ENCODE measurements at regions not wholly inside any gene's neighbourhood (a gene's known extent, or its start where the extent isn't known, plus 50 kb on each side); places are given as distances from the start of the nearest gene placed in this dataset.
"Not testable (repeated sequence)": the region's sequence is repeated elsewhere in the genome, so short reads cannot be mapped to it uniquely, and the experiment has no call there.

DNA sequence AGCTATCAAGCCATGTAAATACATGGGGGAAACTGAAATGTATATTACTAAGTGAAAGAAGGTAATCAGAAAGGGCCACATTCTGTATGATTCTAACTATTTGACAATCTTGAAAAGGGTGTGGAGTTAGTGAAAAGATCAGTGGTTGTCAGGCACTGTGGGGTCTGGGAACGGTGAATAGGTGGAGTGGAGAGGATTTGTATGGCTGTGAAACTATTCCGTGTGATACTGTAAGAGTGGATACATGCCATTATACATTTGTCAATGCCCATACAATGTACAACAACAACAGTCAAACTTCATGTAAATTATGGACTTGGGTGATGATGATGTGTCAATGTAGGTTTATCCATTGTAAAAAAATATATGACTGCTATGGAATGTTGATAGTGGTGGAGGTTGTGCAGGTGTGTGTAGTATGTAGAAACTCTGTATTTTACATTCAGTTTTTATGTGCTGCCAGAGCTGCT, 1116.2 kb downstream of the SUCLG1 start:
- TF ChIP-seq EZH2phosphoT487 (IDR thresholded peaks at IDR 0.05; ENCODE audit: low read length) (no peak), EZH2 (optimal IDR thresholded peaks at IDR 0.05; ENCODE audit: low read depth, low read length) (no peak)
- TF ChIP-seq, protein P1, sequence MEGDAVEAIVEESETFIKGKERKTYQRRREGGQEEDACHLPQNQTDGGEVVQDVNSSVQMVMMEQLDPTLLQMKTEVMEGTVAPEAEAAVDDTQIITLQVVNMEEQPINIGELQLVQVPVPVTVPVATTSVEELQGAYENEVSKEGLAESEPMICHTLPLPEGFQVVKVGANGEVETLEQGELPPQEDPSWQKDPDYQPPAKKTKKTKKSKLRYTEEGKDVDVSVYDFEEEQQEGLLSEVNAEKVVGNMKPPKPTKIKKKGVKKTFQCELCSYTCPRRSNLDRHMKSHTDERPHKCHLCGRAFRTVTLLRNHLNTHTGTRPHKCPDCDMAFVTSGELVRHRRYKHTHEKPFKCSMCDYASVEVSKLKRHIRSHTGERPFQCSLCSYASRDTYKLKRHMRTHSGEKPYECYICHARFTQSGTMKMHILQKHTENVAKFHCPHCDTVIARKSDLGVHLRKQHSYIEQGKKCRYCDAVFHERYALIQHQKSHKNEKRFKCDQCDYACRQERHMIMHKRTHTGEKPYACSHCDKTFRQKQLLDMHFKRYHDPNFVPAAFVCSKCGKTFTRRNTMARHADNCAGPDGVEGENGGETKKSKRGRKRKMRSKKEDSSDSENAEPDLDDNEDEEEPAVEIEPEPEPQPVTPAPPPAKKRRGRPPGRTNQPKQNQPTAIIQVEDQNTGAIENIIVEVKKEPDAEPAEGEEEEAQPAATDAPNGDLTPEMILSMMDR (IDR thresholded peaks at IDR 0.05; ENCODE audit: low read length) = no peak
- H3K9me2 ChIP-seq (replicated peaks; ENCODE audit: insufficient read depth, low read length) = no peaks in the 10 kb centered on the region
- no peaks in the 10 kb centered on the region for H3K36me3 ChIP-seq (replicated peaks; ENCODE audit: insufficient read depth, low read length)
- no peaks in the 10 kb centered on the region for H4K20me1 ChIP-seq (ENCODE audit: insufficient read depth, low read length)
- H3K27ac ChIP-seq (ENCODE audit: low read length) = no peak overlapping the region
- no peak overlapping the region for H3K9ac ChIP-seq (ENCODE audit: low read length)
- no peak overlapping the region for H2AFZ ChIP-seq (ENCODE audit: low read length)
- H3K4me1 ChIP-seq (ENCODE audit: low read length) = no peaks in the 10 kb centered on the region
- no peak overlapping the region for H3K4me3 ChIP-seq (ENCODE audit: low read length)
- DNase-seq = no peak
- no peak overlapping the region for H3K4me2 ChIP-seq (ENCODE audit: low read depth, low read length)
- no peaks in the 10 kb centered on the region for H3F3A ChIP-seq (ENCODE audit: insufficient read depth, low read length)
- no peaks in the 10 kb centered on the region for H3K9me3 ChIP-seq (replicated peaks; ENCODE audit: insufficient read depth, low read length)
- no peaks in the 10 kb centered on the region for H3K27me3 ChIP-seq (replicated peaks; ENCODE audit: insufficient read depth, low read length)
- no peaks in the 10 kb centered on the region for H3K79me2 ChIP-seq (ENCODE audit: low read length)

DNA sequence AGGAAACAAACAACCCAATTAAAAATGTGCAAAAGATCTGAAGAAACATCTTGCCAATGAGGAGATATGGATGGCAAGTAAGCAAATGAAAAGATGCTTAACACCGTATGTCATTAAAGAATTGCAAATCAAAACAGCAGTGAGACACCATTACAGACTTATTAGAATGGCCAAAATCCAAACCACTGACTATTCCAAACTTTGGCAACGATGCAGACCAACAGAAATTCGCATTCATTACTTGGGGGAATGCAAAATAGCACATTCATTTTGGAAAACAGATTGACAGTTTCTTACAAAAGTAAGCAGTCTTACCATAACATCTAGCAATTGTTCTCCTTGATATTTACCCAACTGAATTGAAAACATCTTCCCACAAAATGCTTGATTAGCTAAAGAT, 1118.7 kb downstream of the SUCLG1 start:
- no peak for DNase-seq
- H3K79me2 ChIP-seq (ENCODE audit: low read length) = no peaks in the 10 kb centered on the region
- TF ChIP-seq EZH2 (optimal IDR thresholded peaks at IDR 0.05; ENCODE audit: low read depth, low read length) (no peak), EZH2phosphoT487 (IDR thresholded peaks at IDR 0.05; ENCODE audit: low read length) (no peak)
- TF ChIP-seq, protein P1 (IDR thresholded peaks at IDR 0.05; ENCODE audit: low read length) = no peak
- no peaks in the 10 kb centered on the region for H3K27me3 ChIP-seq (replicated peaks; ENCODE audit: insufficient read depth, low read length)
- no peak overlapping the region for H3K9ac ChIP-seq (ENCODE audit: low read length)
- no peak overlapping the region for H3K4me2 ChIP-seq (ENCODE audit: low read depth, low read length)
- H3K9me3 ChIP-seq (replicated peaks; ENCODE audit: insufficient read depth, low read length) = no peaks in the 10 kb centered on the region
- no peak overlapping the region for H3K4me3 ChIP-seq (ENCODE audit: low read length)
- H2AFZ ChIP-seq (ENCODE audit: low read length) = no peak overlapping the region
- H3K4me1 ChIP-seq (ENCODE audit: low read length) = no peaks in the 10 kb centered on the region
- H3K27ac ChIP-seq (ENCODE audit: low read length) = no peak overlapping the region
- no peaks in the 10 kb centered on the region for H3F3A ChIP-seq (ENCODE audit: insufficient read depth, low read length)
- no peaks in the 10 kb centered on the region for H3K9me2 ChIP-seq (replicated peaks; ENCODE audit: insufficient read depth, low read length)
- H4K20me1 ChIP-seq (ENCODE audit: insufficient read depth, low read length) = no peaks in the 10 kb centered on the region
- no peaks in the 10 kb centered on the region for H3K36me3 ChIP-seq (replicated peaks; ENCODE audit: insufficient read depth, low read length)

DNA sequence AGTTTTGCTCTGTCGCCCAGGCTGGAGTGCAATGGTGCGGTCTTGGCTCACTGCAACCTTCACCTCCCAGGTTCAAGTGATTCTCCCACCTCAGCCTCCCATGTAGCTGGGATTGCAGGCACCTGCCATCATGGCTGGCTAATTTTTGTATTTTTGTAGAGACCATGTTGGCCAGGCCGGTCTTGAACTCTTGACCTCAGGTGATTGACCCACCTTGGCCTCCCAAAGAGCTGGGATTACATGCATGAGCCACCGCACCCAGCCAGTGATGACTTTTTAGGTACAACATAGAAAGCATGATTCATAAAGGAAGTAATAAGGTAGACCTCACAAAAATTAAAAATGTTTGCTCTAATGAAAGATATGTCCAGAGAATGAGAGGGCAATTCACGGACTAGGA, 1119.1 kb downstream of the SUCLG1 start:
- not testable (repeated sequence) for H3F3A ChIP-seq (ENCODE audit: insufficient read depth, low read length); H3K4me1 ChIP-seq (ENCODE audit: low read length); H3K36me3 ChIP-seq (replicated peaks; ENCODE audit: insufficient read depth, low read length)

DNA sequence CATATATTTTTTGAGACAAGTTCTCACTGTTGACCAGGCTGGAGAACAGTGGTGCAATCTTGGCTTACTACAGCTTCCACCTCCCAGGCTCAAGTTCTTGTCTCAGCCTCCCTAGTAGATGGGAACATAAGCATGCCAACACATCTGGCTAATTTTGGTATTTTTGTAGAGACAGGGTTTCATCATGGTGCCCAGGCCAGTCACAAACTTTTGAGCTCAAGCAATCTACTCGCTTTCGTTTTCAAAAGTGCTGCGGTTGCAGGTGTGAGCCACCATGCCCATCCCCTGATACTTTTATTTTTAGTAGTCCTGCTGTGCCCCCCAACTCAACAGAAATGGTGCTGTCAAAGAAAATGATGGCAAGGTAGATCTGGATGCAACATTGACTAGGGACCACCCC, 1127.3 kb downstream of the SUCLG1 start:
- H3K27ac ChIP-seq (ENCODE audit: low read length) = no peak overlapping the region
- TF ChIP-seq EZH2 (optimal IDR thresholded peaks at IDR 0.05; ENCODE audit: low read depth, low read length) (no peak), EZH2phosphoT487 (IDR thresholded peaks at IDR 0.05; ENCODE audit: low read length) (no peak)
- TF ChIP-seq, protein P1 (IDR thresholded peaks at IDR 0.05; ENCODE audit: low read length) = no peak
- no peaks in the 10 kb centered on the region for H3K9me3 ChIP-seq (replicated peaks; ENCODE audit: insufficient read depth, low read length)
- H3K9ac ChIP-seq (ENCODE audit: low read length) = no peak overlapping the region
- peaks cover 6% of the 10 kb centered on the region for H3K4me1 ChIP-seq (ENCODE audit: low read length)
- no peaks in the 10 kb centered on the region for H3F3A ChIP-seq (ENCODE audit: insufficient read depth, low read length)
- peak; percentile 57 for DNase-seq
- no peaks in the 10 kb centered on the region for H3K27me3 ChIP-seq (replicated peaks; ENCODE audit: insufficient read depth, low read length)
- no peaks in the 10 kb centered on the region for H4K20me1 ChIP-seq (ENCODE audit: insufficient read depth, low read length)
- no peak overlapping the region for H3K4me3 ChIP-seq (ENCODE audit: low read length)
- H3K79me2 ChIP-seq (ENCODE audit: low read length) = no peaks in the 10 kb centered on the region
- no peak overlapping the region for H3K4me2 ChIP-seq (ENCODE audit: low read depth, low read length)
- no peaks in the 10 kb centered on the region for H3K9me2 ChIP-seq (replicated peaks; ENCODE audit: insufficient read depth, low read length)
- H3K36me3 ChIP-seq (replicated peaks; ENCODE audit: insufficient read depth, low read length) = no peaks in the 10 kb centered on the region
- no peak overlapping the region for H2AFZ ChIP-seq (ENCODE audit: low read length)

More for the DNA sequence above, 1119.1 kb downstream of the SUCLG1 start:
- H3K27me3 ChIP-seq (replicated peaks; ENCODE audit: insufficient read depth, low read length); H3K9me3 ChIP-seq (replicated peaks; ENCODE audit: insufficient read depth, low read length); H3K79me2 ChIP-seq (ENCODE audit: low read length); H3K9me2 ChIP-seq (replicated peaks; ENCODE audit: insufficient read depth, low read length); H3K4me2 ChIP-seq (ENCODE audit: low read depth, low read length); H3K9ac ChIP-seq (ENCODE audit: low read length); H3K4me3 ChIP-seq (ENCODE audit: low read length); H2AFZ ChIP-seq (ENCODE audit: low read length); H3K27ac ChIP-seq (ENCODE audit: low read length); DNase-seq; H4K20me1 ChIP-seq (ENCODE audit: insufficient read depth, low read length): not testable (repeated sequence)
